ENCODE measurements at regions not wholly inside any gene's neighbourhood (a gene's known extent, or its start where the extent isn't known, plus 50 kb on each side); places are given as distances from the start of the nearest gene placed in this dataset.
A peak's percentile ranks its signal among the peaks of the same experiment; 100 is the strongest.

DNA sequence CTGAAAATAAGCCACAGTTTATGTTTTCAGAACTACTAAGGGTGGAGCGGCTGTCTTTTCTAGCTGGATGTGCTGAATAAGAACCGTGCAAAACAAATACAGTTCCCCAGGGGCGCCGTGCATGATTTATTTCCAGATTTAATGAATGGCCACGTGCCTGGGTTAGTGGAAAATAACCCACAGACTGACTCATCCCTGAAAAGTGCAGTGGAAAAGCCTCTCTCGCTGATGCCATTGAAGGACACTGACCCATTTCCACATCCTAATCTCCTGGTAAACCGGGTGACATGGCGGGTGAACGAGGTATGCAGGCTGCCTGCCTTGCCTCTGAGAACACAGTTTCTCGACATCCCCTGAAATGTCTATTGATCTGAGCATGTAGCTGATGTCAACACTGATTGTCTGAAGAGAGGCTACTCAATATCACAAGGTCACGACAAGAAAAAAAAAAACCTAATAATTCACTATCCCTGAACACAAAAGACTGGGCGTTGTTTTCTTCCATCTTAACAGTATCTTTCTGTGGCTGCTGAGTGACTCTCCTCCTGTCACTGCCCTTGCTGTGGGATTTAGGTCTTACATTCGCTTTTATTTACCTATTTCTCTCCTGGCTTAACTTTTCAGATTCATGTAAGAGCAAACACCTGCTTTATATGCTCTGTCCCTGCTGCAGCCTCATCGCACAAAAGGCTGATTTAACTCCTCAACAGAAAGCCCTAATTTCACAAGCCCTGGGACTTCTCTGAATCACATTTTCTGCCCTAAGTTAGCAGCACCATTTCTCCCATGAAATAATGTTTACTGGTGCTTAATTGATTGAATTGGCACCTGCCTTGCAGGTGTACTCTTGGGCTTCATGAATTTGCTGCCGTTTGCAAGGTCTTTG is 76.9 kb upstream of the SCOC start:
- FAIRE-seq: peak; percentile 11

DNA sequence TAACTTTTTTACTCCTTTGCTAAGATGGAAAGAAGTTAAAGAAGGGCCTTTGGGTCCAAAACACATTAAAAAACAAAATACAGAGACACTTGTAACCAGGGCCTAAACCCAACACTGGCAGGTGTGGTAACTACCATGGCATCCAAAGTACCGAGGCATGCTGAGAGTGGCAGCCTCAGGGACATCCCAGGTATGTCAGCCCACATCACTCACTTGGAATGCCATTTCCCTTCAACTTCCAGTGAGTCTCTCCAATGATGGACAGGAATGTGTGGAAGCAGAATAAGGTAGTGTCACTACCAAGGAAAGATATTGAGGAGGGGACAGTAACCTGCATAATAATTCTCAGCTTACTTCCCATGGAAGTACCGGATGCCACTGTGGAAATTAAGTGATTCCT is 79.5 kb upstream of the SCOC start:
- DNase-seq (ENCODE audit: insufficient read length, low spot score) (no peak), FAIRE-seq (no peak)
- no peak for TF ChIP-seq POLR2A (IDR thresholded peaks at IDR 0.05; ENCODE audit: low read depth, low read length)

More for the DNA sequence above, 76.9 kb upstream of the SCOC start:
- no peak for TF ChIP-seq POLR2A (IDR thresholded peaks at IDR 0.05; ENCODE audit: low read depth, low read length)
- peak; percentile 32 for DNase-seq (ENCODE audit: insufficient read length, low spot score)

DNA sequence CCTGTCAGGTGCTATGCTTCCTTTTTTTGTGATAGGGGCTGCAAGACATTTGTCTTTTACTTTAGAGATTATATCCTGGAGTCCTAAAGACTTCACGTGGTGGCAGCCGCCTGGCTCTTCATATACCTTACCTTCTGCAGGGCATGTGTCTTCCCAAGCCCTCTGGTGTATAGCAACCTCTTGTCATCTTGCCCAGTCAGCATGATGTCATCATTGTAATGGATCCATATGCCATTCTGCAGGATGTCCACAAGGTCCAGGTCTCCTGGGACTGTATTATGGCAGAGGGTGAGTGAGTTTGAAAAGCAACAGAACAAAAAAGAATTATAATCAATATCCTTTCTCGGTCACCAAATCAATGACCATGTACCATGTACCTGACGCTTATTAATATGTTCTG is 82.2 kb upstream of the SCOC start:
- TF ChIP-seq POLR2A (IDR thresholded peaks at IDR 0.05; ENCODE audit: low read depth, low read length): no peak
- DNase-seq (ENCODE audit: insufficient read length, low spot score) (no peak), FAIRE-seq (no peak)

DNA sequence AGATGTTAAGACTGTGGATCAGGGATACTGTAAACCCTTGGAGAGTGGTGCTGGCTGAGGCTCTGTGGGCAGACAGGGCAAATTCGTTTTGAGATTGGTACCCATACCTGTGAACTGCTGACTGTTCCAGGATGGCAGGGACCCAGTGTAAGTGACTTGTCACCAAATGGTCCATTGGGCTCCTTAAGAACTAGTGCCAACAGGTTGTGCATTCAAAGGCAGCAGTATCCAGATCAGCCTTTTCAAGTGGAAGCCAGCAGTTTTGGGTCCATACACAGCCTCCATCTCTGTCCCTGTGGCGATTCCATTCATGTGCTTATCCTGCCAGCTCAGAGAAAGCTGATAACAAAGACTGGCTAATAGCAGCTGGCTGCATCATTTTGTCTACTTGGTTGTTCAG is 84.0 kb upstream of the SCOC start:
- TF ChIP-seq POLR2A (IDR thresholded peaks at IDR 0.05; ENCODE audit: low read depth, low read length): no peak

DNA sequence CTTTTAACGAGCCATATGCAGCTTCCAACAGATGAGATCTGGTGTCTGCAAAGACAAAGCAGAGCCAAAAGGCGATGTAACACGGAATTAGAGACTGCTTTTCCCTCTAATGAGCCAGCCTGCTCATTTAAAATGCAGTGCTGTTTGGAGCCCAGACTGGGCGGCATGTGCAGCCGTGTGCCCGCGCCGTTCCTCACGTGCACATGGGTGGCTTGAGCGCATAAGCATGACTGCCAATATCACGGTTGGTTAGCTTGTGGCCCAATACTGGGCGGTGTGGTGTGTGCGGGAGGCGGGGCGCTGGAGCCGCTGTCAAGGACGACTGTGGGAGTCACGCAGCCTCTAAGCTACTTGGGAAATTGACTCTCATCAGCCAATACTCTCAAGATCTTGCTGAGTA is 87.0 kb upstream of the SCOC start:
- TF ChIP-seq POLR2A (IDR thresholded peaks at IDR 0.05; ENCODE audit: low read depth, low read length): no peak
- FAIRE-seq (no peak), DNase-seq (ENCODE audit: insufficient read length, low spot score) (no peak)

More for the DNA sequence above, 84.0 kb upstream of the SCOC start:
- no peak for FAIRE-seq
- DNase-seq (ENCODE audit: insufficient read length, low spot score): no peak

DNA sequence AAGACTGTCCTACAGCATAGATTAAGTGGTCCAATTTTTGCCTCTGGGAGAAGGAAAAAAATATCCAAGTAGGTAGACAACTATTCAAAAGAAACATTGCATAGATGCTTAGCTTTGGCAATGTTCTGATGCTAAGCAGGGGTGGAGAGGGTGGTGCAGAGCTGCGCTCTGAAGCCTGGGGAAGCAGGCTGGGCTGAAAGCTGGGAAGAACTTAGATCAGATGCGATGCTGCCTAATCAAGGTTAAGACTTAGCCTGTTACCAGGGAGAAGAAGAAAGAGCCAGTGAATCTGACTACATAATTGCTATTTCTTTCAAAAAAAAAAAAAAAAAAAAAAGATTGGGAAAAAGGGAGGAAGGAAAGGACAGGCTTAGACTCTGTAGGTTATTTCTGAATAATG is 89.0 kb upstream of the SCOC start:
- no peak for TF ChIP-seq POLR2A (IDR thresholded peaks at IDR 0.05; ENCODE audit: low read depth, low read length)
- DNase-seq (ENCODE audit: insufficient read length, low spot score) (no peak), FAIRE-seq (no peak)

DNA sequence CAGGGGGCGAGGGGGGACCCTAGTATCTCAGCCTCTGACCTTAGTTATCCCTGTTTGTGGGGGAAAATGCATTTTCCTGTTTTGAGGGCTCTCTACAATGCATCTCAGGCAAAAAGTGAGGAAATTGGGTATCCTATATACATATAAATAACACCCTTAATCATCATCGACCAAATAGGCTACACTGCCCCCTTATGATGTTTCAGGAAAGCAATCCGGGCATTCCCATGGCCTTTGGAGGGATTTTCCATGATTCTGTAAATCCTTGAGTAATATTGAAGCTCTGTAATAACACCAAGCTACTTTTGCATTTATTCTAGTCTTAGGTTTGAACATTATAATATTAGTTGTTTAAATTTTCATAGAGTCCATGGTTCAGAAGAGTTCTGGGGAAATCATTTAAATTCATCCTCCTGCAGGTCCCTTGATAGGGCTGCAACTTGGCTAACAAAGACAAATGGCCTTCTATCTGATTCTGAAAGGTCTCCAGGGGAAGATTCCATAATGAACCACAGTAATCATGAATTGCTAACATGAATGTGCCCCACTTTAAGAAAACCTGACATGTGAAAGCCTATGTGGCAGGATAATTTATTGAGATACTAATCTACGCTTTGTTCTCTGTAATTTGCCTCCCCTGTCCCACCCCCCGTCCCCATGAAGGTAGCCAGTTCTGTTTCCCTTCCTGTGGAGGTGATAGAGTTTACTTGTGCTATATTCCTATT is 91.5 kb upstream of the SCOC start:
- no peak for TF ChIP-seq POLR2A (IDR thresholded peaks at IDR 0.05; ENCODE audit: low read depth, low read length)
- FAIRE-seq (no peak), DNase-seq (ENCODE audit: insufficient read length, low spot score) (no peak)

DNA sequence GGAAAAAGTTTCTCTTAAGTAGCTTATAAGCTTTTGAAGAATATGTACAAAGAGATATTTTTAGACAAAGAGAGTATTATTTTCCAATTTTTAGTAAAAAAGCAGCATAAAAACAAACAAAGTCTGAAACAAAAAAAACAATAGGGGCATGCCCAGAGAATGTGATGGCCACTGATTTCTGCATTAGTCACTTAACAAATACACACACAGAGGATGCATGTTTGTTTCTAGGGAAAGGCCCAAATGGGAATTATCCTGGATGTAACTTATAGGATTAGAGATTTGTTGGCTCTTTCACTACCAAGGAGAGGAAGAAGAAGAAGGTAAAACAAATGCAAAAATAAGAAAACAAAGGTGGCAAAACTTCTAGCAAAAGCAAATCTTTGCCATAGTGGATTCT is 95.9 kb upstream of the SCOC start:
- FAIRE-seq (no peak), DNase-seq (ENCODE audit: insufficient read length, low spot score) (no peak)
- TF ChIP-seq POLR2A (IDR thresholded peaks at IDR 0.05; ENCODE audit: low read depth, low read length): no peak

DNA sequence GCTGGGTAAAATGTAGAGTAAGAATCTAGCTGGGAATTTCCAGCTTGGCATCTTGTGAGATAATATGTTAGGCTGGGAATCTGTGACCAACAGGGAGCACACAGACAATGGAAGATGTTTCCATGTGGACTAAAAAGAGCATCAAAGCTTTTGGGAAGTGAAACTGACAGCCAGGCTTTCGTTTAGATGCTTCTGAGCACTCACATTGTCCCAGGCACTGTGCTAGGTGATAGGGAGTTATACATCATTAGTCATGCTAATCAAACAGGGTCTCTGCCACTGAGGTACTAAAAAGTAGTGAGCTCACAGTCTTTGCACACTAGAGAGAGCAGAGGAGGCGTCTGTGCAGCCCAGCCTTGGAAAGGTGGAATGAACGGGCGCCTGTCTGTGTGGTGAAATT is 101.9 kb upstream of the SCOC start:
- no peak for TF ChIP-seq POLR2A (IDR thresholded peaks at IDR 0.05; ENCODE audit: low read depth, low read length)
- FAIRE-seq (no peak), DNase-seq (ENCODE audit: insufficient read length, low spot score) (no peak)

DNA sequence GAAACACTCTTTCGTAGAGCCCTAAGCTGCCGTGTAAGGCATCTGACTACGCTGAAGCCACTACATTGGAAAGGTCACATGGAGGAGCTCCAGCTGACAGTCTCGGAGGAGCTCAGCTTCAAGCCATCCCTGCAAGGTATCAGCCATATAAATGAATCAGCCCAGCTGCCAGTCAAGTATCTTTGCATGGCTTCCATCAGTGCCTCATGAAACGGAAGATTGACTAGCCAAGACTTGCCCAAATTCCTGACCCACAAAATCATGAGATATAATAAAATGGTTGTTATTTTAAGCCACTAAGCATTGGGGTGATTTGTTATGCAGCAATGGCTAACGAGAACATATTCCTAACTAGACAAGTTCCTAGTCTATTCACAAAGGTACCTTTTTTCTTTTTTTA is 104.1 kb upstream of the SCOC start:
- DNase-seq (ENCODE audit: insufficient read length, low spot score) (no peak), FAIRE-seq (no peak)
- TF ChIP-seq POLR2A (IDR thresholded peaks at IDR 0.05; ENCODE audit: low read depth, low read length): no peak

DNA sequence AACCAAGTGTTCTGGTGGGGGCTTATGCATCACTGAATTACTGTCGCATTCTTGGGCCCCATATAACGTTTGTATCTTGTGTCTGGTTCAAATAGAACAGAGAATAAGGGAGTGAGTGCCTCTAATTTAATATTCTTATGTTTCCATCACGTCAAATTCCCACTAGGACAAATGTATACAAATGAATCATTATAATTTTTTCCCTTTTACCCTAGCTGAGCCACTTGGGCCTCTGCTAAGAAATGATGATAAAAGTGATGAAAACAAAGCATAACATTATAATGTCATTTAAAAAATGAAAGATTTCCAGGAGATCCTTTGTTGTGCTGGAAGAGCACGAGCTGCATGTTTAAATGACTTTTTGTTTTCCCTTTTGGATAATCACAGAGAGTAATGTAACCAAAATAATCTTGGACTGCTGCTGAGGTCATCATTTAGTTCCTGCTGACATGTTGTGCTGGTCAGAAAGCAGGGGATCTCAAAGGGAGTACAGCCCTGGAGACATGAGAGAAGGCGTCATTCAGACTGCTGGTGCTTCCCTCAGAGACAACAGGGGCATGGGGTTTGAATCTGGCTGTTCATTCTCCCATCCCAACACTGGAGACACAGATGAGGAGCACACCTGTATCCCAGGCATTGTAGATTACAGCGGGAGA is 105.1 kb upstream of the SCOC start:
- DNase-seq (ENCODE audit: insufficient read length, low spot score) (no peak), FAIRE-seq (no peak)
- no peak for TF ChIP-seq POLR2A (IDR thresholded peaks at IDR 0.05; ENCODE audit: low read depth, low read length)

DNA sequence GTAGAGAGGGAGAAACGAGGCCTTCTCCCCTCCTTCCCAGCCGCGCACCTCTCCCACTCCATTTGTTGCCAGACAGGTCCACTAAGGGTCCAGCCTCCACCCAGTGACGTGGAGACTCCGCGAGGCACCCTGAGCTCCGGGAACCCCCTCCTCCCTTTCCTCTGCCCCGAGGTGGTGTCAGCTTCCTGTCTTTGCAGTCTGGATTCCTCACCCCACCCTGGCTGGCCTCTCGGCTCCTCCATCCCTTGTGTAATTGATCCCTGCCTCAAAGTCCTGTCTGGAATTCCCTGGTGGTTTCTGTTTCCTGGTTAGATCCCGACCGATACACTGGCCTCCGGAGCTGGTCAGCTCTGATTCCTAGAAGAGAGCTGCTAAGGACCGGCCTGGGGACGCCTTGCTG is 105.9 kb upstream of the SCOC start:
- no peak for FAIRE-seq
- no peak for DNase-seq (ENCODE audit: insufficient read length, low spot score)
- no peak for TF ChIP-seq POLR2A (IDR thresholded peaks at IDR 0.05; ENCODE audit: low read depth, low read length)

DNA sequence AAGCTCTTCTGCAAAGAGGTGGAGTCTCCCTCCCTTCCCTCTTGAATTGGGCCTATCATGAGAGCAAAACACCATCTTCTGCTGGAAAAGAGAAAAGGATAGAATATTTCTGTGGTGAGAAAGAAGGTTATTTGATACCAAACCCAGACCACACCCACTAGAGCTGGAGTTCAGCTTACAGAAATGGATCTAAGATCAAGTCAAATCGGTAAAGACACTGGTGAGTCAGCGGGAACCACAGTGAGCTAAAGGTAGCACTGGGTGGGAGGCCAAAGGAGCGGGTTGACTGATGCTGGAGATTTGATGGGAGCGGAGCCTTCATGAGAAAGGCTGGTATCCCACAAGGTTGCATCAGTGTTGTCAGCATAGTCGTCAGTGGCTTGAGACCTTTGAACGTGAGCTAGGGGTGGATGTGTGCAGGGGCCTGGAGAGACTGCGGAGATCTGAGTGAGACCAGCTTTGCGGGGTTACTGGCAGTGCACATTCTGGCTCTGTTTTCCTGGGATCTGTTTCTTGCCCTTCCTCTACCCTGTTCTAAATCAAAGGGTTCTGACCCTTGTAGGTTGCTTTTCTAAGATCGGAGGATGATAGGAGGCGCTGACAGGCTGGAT is 106.4 kb upstream of the SCOC start:
- FAIRE-seq (no peak), DNase-seq (ENCODE audit: insufficient read length, low spot score) (no peak)
- no peak for TF ChIP-seq POLR2A (IDR thresholded peaks at IDR 0.05; ENCODE audit: low read depth, low read length)

DNA sequence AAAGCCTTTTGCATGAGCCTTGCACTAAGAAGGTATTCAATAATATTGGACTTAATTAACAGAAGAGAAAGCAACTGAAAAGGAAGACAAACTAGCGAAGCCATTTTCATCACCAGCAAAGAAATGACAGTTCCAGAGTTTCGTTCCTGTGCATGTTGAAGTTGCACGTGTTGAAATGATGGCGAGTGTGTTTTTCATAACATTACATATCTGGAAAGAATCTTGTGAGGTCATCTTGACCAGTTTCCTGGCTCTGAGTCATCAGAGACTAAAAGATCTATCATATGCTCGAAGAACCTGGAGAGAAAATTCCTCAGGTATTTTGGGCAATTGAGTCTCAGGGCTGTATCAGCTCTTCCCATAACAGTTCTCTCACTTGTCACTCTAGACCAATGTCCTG is 106.2 kb upstream of the MAML3 start:
- DNase-seq (ENCODE audit: insufficient read length, low spot score) (peak; percentile 40), FAIRE-seq (no peak)
- no peak for TF ChIP-seq POLR2A (IDR thresholded peaks at IDR 0.05; ENCODE audit: low read depth, low read length)

All from H54 (cell line).